Dermis blood vessel endothelial cell (primary cell): ENCODE measurements at regions not wholly inside any gene's neighbourhood (a gene's known extent, or its start where the extent isn't known, plus 50 kb on each side); places are given as distances from the start of the nearest gene placed in this dataset.

Experiments
- DNase-seq: peaks from one replicate; pipeline ENCODE4 v3.0.0; 2010

GRCh38 chr2:195404651-195405050, 252.4 kb upstream of the SLC39A10 start:
- no peak for DNase-seq

- DNase-seq: no peak
These were observed 260.5 kb upstream of the SLC39A10 start for GRCh38 chr2:195396479-195396878.

GRCh38 chr2:195395362-195395761, 261.7 kb upstream of the SLC39A10 start:
- no peak for DNase-seq

GRCh38 chr2:195392446-195393336, 264.3 kb upstream of the SLC39A10 start:
- no peak for DNase-seq

- no peak for DNase-seq
These were observed 266.2 kb upstream of the SLC39A10 start for GRCh38 chr2:195390686-195391321.

- no peak for DNase-seq
These were observed 269.0 kb upstream of the SLC39A10 start for GRCh38 chr2:195388028-195388427.

- DNase-seq: no peak
These were observed 274.8 kb upstream of the SLC39A10 start for GRCh38 chr2:195382186-195382585.

GRCh38 chr2:195370167-195370943, 286.7 kb upstream of the SLC39A10 start:
- no peak for DNase-seq

- no peak for DNase-seq
These were observed 287.8 kb upstream of the SLC39A10 start for GRCh38 chr2:195369218-195369587.

- DNase-seq: no peak
These were observed 288.5 kb upstream of the SLC39A10 start for GRCh38 chr2:195368249-195369217.

GRCh38 chr2:195367809-195368208, 289.2 kb upstream of the SLC39A10 start:
- no peak for DNase-seq

GRCh38 chr2:195364015-195364965, 292.7 kb upstream of the SLC39A10 start:
- no peak for DNase-seq

- no peak for DNase-seq
These were observed 293.5 kb upstream of the SLC39A10 start for GRCh38 chr2:195363496-195363895.

- DNase-seq: no peak
These were observed 296.8 kb upstream of the SLC39A10 start for GRCh38 chr2:195360242-195360641.

GRCh38 chr2:195359043-195359735, 297.8 kb upstream of the SLC39A10 start:
- DNase-seq: no peak

- DNase-seq: no peak
These were observed 300.0 kb upstream of the SLC39A10 start for GRCh38 chr2:195356920-195357440.

GRCh38 chr2:195356026-195356425, 301.0 kb upstream of the SLC39A10 start:
- no peak for DNase-seq

GRCh38 chr2:195352581-195352980, 304.4 kb upstream of the SLC39A10 start:
- DNase-seq: no peak

- no peak for DNase-seq
These were observed 313.0 kb upstream of the SLC39A10 start for GRCh38 chr2:195343942-195344530.

GRCh38 chr2:195343540-195343939, 313.5 kb upstream of the SLC39A10 start:
- no peak for DNase-seq
